ENCODE measurements at regions not wholly inside any gene's neighbourhood (a gene's known extent, or its start where the extent isn't known, plus 50 kb on each side); places are given as distances from the start of the nearest gene placed in this dataset.
A peak's percentile ranks its signal among the peaks of the same experiment; 100 is the strongest.

- no peaks in the 10 kb centered on the region for H3F3A ChIP-seq (ENCODE audit: insufficient read depth, low read length, poor library complexity, severe bottlenecking)
- no peak overlapping the region for H3K27ac ChIP-seq (ENCODE audit: low read length)
- no peaks in the 10 kb centered on the region for H4K20me1 ChIP-seq (ENCODE audit: insufficient read depth)
- TF ChIP-seq REST (IDR thresholded peaks at IDR 0.05; ENCODE audit: borderline replicate concordance) (no peak), CTCF (IDR thresholded peaks at IDR 0.05; ENCODE audit: poor library complexity, severe bottlenecking) (no peak), POLR2AphosphoS5 (IDR thresholded peaks at IDR 0.05) (no peak), TAF1 (IDR thresholded peaks at IDR 0.05; ENCODE audit: low read depth) (no peak)
- H3K4me2 ChIP-seq (ENCODE audit: low read length) = no peak overlapping the region
- no peaks in the 10 kb centered on the region for H3K9me3 ChIP-seq (ENCODE audit: low read length)
- H3K4me3 ChIP-seq (ENCODE audit: low read length) = no peak overlapping the region
- no peaks in the 10 kb centered on the region for H3K9me2 ChIP-seq (ENCODE audit: insufficient read depth, low read length)
- no peak overlapping the region for H2AFZ ChIP-seq (ENCODE audit: low read depth, low read length)
- H3K27me3 ChIP-seq (ENCODE audit: insufficient read depth, low read depth, low read length) = no peaks in the 10 kb centered on the region
- H3K79me2 ChIP-seq (replicated peaks; ENCODE audit: insufficient read depth, low read length) = no peaks in the 10 kb centered on the region
- H3K9ac ChIP-seq (ENCODE audit: low read length) = no peak overlapping the region
- no peaks in the 10 kb centered on the region for H3K36me3 ChIP-seq (ENCODE audit: insufficient read depth, low read length)
Observed at GRCh38 chr2:58416696-58417095, 175.6 kb upstream of the FANCL start.

- TF ChIP-seq SMC3 (conservative IDR thresholded peaks at IDR 0.05; ENCODE audit: poor library complexity) (no peak), MXI1 (conservative IDR thresholded peaks at IDR 0.05; ENCODE audit: poor library complexity, severe bottlenecking) (no peak), POLR2AphosphoS5 (IDR thresholded peaks at IDR 0.05) (no peak), RAD21 (conservative IDR thresholded peaks at IDR 0.05) (no peak), TAF1 (IDR thresholded peaks at IDR 0.05; ENCODE audit: low read depth) (no peak), EP300 (conservative IDR thresholded peaks at IDR 0.05; ENCODE audit: poor library complexity, severe bottlenecking) (peak; percentile 29), EZH2 (IDR thresholded peaks at IDR 0.05; ENCODE audit: borderline replicate concordance, insufficient read depth, low read length, poor library complexity, severe bottlenecking) (no peak)
- Histone ChIP-seq H3K9me2 (ENCODE audit: insufficient read depth, low read length) (no peaks in the 10 kb centered on the region), H3K4me2 (ENCODE audit: low read length) (no peak overlapping the region), H3K36me3 (ENCODE audit: insufficient read depth, low read length) (no peaks in the 10 kb centered on the region), H3K9me3 (ENCODE audit: low read length) (no peaks in the 10 kb centered on the region), H3K9ac (ENCODE audit: low read length) (no peak overlapping the region), H3K27ac (ENCODE audit: low read length) (no peak overlapping the region), H3K4me3 (ENCODE audit: low read length) (no peak overlapping the region), H3K27me3 (ENCODE audit: insufficient read depth, low read depth, low read length) (no peaks in the 10 kb centered on the region), H3F3A (ENCODE audit: insufficient read depth, low read length, poor library complexity, severe bottlenecking) (no peaks in the 10 kb centered on the region), H3K79me2 (replicated peaks; ENCODE audit: insufficient read depth, low read length) (no peaks in the 10 kb centered on the region), H2AFZ (ENCODE audit: low read depth, low read length) (no peak overlapping the region), H4K20me1 (ENCODE audit: insufficient read depth) (no peaks in the 10 kb centered on the region)
Observed at GRCh38 chr2:58414506-58414905, 173.4 kb upstream of the FANCL start.

- Histone ChIP-seq H3K36me3 (ENCODE audit: insufficient read depth, low read length) (no peaks in the 10 kb centered on the region), H3F3A (ENCODE audit: insufficient read depth, low read length, poor library complexity, severe bottlenecking) (no peaks in the 10 kb centered on the region), H3K9me2 (ENCODE audit: insufficient read depth, low read length) (no peaks in the 10 kb centered on the region), H3K9me3 (ENCODE audit: low read length) (no peaks in the 10 kb centered on the region), H3K4me2 (ENCODE audit: low read length) (no peak overlapping the region), H3K27me3 (ENCODE audit: insufficient read depth, low read depth, low read length) (no peaks in the 10 kb centered on the region), H3K4me3 (ENCODE audit: low read length) (no peak overlapping the region), H4K20me1 (ENCODE audit: insufficient read depth) (no peaks in the 10 kb centered on the region), H3K27ac (ENCODE audit: low read length) (no peak overlapping the region), H3K9ac (ENCODE audit: low read length) (no peak overlapping the region), H2AFZ (ENCODE audit: low read depth, low read length) (no peak overlapping the region), H3K79me2 (replicated peaks; ENCODE audit: insufficient read depth, low read length) (no peaks in the 10 kb centered on the region)
- TF ChIP-seq REST (IDR thresholded peaks at IDR 0.05; ENCODE audit: borderline replicate concordance) (no peak), EP300 (conservative IDR thresholded peaks at IDR 0.05; ENCODE audit: poor library complexity, severe bottlenecking) (no peak), EZH2 (IDR thresholded peaks at IDR 0.05; ENCODE audit: borderline replicate concordance, insufficient read depth, low read length, poor library complexity, severe bottlenecking) (no peak), RAD21 (conservative IDR thresholded peaks at IDR 0.05) (no peak), MXI1 (conservative IDR thresholded peaks at IDR 0.05; ENCODE audit: poor library complexity, severe bottlenecking) (no peak), SMC3 (conservative IDR thresholded peaks at IDR 0.05; ENCODE audit: poor library complexity) (no peak), TAF1 (IDR thresholded peaks at IDR 0.05; ENCODE audit: low read depth) (no peak), POLR2AphosphoS5 (IDR thresholded peaks at IDR 0.05) (no peak), CTCF (IDR thresholded peaks at IDR 0.05; ENCODE audit: poor library complexity, severe bottlenecking) (no peak)
Observed at GRCh38 chr2:58410549-58410948, 169.4 kb upstream of the FANCL start.
